ENCODE measurements at regions not wholly inside any gene's neighbourhood (a gene's known extent, or its start where the extent isn't known, plus 50 kb on each side); places are given as distances from the start of the nearest gene placed in this dataset.

DNA sequence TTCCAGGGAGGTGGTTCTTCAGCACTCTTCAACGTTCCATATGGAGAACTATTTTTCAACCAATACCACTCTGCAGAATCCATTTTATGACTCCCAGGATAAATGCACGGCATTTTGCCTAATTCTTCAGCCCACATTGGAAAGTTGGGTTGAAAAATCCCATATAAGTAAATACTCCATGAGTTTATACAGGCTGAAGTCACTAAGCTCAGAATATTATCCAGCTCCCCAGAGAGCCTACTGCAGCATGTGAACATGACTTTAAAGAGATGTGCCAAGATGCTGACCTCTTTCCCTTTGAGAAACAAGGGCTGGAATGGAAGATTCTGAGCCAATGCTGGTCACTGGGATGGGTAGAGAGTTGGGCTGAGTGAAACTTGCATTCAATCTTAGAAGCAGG is 111.9 kb upstream of the SLIT3 start:
- no TSS peak for BruUV-seq (replicated peaks)

DNA sequence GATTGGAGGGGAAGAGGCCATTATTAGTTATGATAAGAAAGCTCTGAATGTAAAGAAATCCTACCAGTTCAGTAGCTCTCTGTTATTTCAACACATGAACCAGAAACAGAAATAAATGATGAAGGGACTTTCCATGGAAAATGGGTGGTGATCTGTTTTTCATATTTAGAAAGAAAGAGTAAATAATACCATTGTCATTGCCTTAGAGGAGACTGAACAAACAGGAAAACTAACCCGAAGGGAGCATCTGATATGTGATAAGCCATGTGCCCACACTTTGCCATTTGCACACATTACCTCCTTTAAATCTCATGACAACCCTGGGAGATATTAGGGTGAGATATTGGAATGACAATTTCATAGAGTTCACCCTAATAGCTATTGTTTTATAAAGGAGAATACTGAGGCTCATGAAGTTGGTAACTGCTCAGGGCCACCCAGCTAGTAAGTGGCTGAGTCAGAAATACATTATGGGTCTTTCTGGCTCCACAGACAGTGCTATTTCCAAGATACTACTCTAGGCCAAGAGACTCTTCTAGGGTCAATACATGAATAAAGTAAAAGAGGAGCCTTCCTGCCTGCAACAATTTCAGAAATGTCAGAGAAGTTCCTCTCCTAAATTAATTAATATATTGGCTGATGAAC is 111.0 kb upstream of the SLIT3 start:
- Mint-ChIP-seq H3K9me3 (ENCODE audit: low read depth, unreplicated experiment) (peaks cover 15% of the 10 kb centered on the region), H3K27ac (ENCODE audit: unreplicated experiment) (no peak overlapping the region), H3K4me3 (ENCODE audit: low read depth, unreplicated experiment) (no peak overlapping the region), H3K36me3 (ENCODE audit: insufficient read depth, unreplicated experiment) (no peaks in the 10 kb centered on the region), H3K27me3 (ENCODE audit: unreplicated experiment) (no peaks in the 10 kb centered on the region), H3K4me1 (ENCODE audit: low read depth, unreplicated experiment) (no peaks in the 10 kb centered on the region)
- no TSS peak for BruUV-seq (replicated peaks)
- intact Hi-C loops (cut with micrococcal nuclease; ENCODE audit: unreplicated experiment): no loop called here
- CTCF ChIA-PET: no interaction called here
- TF ChIP-seq, protein P1, sequence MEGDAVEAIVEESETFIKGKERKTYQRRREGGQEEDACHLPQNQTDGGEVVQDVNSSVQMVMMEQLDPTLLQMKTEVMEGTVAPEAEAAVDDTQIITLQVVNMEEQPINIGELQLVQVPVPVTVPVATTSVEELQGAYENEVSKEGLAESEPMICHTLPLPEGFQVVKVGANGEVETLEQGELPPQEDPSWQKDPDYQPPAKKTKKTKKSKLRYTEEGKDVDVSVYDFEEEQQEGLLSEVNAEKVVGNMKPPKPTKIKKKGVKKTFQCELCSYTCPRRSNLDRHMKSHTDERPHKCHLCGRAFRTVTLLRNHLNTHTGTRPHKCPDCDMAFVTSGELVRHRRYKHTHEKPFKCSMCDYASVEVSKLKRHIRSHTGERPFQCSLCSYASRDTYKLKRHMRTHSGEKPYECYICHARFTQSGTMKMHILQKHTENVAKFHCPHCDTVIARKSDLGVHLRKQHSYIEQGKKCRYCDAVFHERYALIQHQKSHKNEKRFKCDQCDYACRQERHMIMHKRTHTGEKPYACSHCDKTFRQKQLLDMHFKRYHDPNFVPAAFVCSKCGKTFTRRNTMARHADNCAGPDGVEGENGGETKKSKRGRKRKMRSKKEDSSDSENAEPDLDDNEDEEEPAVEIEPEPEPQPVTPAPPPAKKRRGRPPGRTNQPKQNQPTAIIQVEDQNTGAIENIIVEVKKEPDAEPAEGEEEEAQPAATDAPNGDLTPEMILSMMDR (IDR thresholded peaks at IDR 0.05; ENCODE audit: unreplicated experiment): no peak
- DNase-seq: no peak

More for the DNA sequence above, 111.9 kb upstream of the SLIT3 start:
- TF ChIP-seq, protein P1 (IDR thresholded peaks at IDR 0.05; ENCODE audit: unreplicated experiment): no peak
- Mint-ChIP-seq H3K27ac (ENCODE audit: unreplicated experiment) (no peak overlapping the region), H3K4me3 (ENCODE audit: low read depth, unreplicated experiment) (no peak overlapping the region), H3K4me1 (ENCODE audit: low read depth, unreplicated experiment) (no peaks in the 10 kb centered on the region), H3K9me3 (ENCODE audit: low read depth, unreplicated experiment) (peaks cover 18% of the 10 kb centered on the region), H3K36me3 (ENCODE audit: insufficient read depth, unreplicated experiment) (no peaks in the 10 kb centered on the region), H3K27me3 (ENCODE audit: unreplicated experiment) (no peaks in the 10 kb centered on the region)
- CTCF ChIA-PET: interaction anchor here (0.6 kb wide), 1 partner anchor 503 kb away, joined by 4 read pairs; no protein-coding TSS in a partner anchor
- DNase-seq: no peak
- intact Hi-C loops (cut with micrococcal nuclease; ENCODE audit: unreplicated experiment): no loop called here

DNA sequence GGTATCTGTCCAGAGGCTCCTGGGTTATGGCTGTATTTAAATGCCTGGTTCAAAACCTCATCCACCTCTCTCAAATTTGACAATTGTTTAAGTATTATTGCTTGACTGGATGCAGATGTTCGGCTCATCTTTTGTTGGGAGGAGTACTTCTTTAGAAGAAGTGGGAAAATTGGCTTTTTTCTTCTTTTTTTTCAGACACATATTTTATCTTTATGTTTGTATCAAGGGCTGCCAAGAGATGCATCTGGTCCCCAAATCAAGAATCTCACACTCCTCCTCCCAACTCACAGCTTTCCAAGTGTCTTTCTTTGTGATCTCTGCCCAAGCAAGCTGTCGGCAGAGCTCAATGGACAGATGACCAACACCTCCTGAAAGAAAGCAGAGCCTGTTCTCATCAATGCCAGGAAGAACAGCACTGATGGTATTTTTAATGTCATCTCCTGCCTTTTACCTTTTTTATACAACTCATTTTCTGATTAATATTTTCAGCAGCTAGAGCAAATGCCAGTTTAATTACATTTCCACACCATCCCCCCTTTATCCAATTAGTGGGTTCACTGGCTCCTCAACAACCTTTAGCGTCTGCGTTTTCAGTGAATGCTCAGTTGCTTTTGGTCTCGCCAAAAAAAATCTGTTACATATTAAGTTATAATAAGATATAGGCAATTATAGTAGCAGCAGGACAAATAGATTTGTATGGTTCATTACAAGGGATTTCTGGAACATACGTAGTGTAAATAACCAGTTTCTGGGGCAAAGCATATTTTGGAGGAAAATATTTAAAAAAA is 110.3 kb upstream of the SLIT3 start:
- no peak for DNase-seq
- TF ChIP-seq, protein P1 (IDR thresholded peaks at IDR 0.05; ENCODE audit: unreplicated experiment): no peak
- Mint-ChIP-seq H3K27me3 (ENCODE audit: unreplicated experiment) (no peaks in the 10 kb centered on the region), H3K27ac (ENCODE audit: unreplicated experiment) (no peak overlapping the region), H3K4me3 (ENCODE audit: low read depth, unreplicated experiment) (no peak overlapping the region), H3K36me3 (ENCODE audit: insufficient read depth, unreplicated experiment) (no peaks in the 10 kb centered on the region), H3K4me1 (ENCODE audit: low read depth, unreplicated experiment) (no peaks in the 10 kb centered on the region), H3K9me3 (ENCODE audit: low read depth, unreplicated experiment) (peaks cover 12% of the 10 kb centered on the region)
- intact Hi-C loops (cut with micrococcal nuclease; ENCODE audit: unreplicated experiment): no loop called here
- no TSS peak for BruUV-seq (replicated peaks)
- CTCF ChIA-PET: no interaction called here

DNA sequence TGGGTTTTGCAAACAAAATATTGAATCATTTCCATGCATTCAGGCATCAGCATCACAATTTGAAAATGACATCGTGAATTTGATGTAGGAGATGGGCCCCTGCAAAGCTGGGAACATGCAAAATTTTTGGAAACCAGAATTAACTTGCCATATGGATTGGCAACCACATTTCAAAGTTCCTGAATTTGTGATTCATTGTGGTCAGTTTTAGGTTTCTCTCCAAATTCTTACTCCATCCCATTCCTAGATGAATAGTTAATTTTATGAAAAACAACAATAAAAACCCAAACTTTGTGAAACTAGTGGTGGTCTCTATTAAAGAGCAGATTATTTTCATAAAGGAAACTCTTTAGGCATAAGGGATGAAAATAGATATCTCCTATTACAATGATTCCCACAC is 107.8 kb upstream of the SLIT3 start:
- DNase-seq: no peak
- CTCF ChIA-PET: no interaction called here
- H3K4me1 Mint-ChIP-seq (ENCODE audit: low read depth, unreplicated experiment): no peaks in the 10 kb centered on the region
- intact Hi-C loops (cut with micrococcal nuclease; ENCODE audit: unreplicated experiment): no loop called here
- TF ChIP-seq, protein P1 (IDR thresholded peaks at IDR 0.05; ENCODE audit: unreplicated experiment): no peak
- no peaks in the 10 kb centered on the region for H3K36me3 Mint-ChIP-seq (ENCODE audit: insufficient read depth, unreplicated experiment)
- no peaks in the 10 kb centered on the region for H3K27me3 Mint-ChIP-seq (ENCODE audit: unreplicated experiment)
- H3K27ac Mint-ChIP-seq (ENCODE audit: unreplicated experiment): no peak overlapping the region
- H3K9me3 Mint-ChIP-seq (ENCODE audit: low read depth, unreplicated experiment): peaks cover 14% of the 10 kb centered on the region
- no TSS peak for BruUV-seq (replicated peaks)
- no peak overlapping the region for H3K4me3 Mint-ChIP-seq (ENCODE audit: low read depth, unreplicated experiment)

Measured in Calu3 (cell line).